H1 (cell line): ENCODE measurements at regions not wholly inside any gene's neighbourhood (a gene's known extent, or its start where the extent isn't known, plus 50 kb on each side); places are given as distances from the start of the nearest gene placed in this dataset.

Source experiments
- CTCF ChIA-PET: fragments of 300-600 bp; sonication (Branson Sonifier 250); formaldehyde crosslinking; loops from one replicate; lab custom pipeline; 2021; ENCODE audit not compliant: partially characterized antibody; lab: Charles Lee
- POLR2A ChIA-PET: fragments of 300-600 bp; sonication (Branson Sonifier 250); formaldehyde crosslinking; loops from one replicate; lab custom pipeline; 2021; ENCODE audit warnings: inconsistent platforms; ENCODE audit not compliant: partially characterized antibody; lab: Charles Lee
- DNase-seq, 2 experiments: peaks; one replicate each; pipeline versions ENCODE4 v3.0.0 to v3.0.0-alpha.2; 2010 to 2022; ENCODE audit warnings: low spot score in 2 of 2, low read depth in 1 of 2, mixed read lengths in 1 of 2
- FAIRE-seq: peaks from 2 replicates; lab custom pipeline; 2011; peaks lifted over from hg19 to GRCh38; lab: Jason Lieb, UNC
- H2AFZ ChIP-seq: 2 replicates; pipeline ENCODE4 v1.8.1; 2012; ENCODE audit warnings: low read length, inconsistent platforms
- H2AK5ac ChIP-seq: 2 replicates; pipeline ENCODE4 v1.6.1; 2013; ENCODE audit warnings: low read depth, low read length
- H2BK120ac ChIP-seq: replicated peaks from 2 replicates; pipeline ENCODE3; 2013; ENCODE audit warnings: low read depth, low read length, inconsistent platforms
- H2BK12ac ChIP-seq: 2 replicates; pipeline ENCODE4 v1.6.1; 2013; ENCODE audit warnings: low read depth, low read length
- H2BK15ac ChIP-seq: 2 replicates; pipeline ENCODE4 v1.6.1; 2013; ENCODE audit warnings: low read length
- H2BK20ac ChIP-seq: 2 replicates; pipeline ENCODE4 v1.6.1; 2013; ENCODE audit warnings: low read length
- H2BK5ac ChIP-seq: 2 replicates; pipeline ENCODE4 v1.6.1; 2013; ENCODE audit warnings: low read depth, low read length
- H3K14ac ChIP-seq: 2 replicates; pipeline ENCODE4 v1.6.1; 2013; ENCODE audit warnings: inconsistent platforms; ENCODE audit not compliant: insufficient read length
- H3K18ac ChIP-seq: 2 replicates; pipeline ENCODE4 v1.6.1; 2013; ENCODE audit warnings: low read length; ENCODE audit errors: extremely low read depth
- H3K23ac ChIP-seq: 2 replicates; pipeline ENCODE4 v1.6.1; 2013; ENCODE audit warnings: inconsistent platforms; ENCODE audit not compliant: insufficient read length
- H3K23me2 ChIP-seq: 2 replicates; pipeline ENCODE4 v1.6.1; 2013; ENCODE audit warnings: low read depth, low read length
- H3K27ac ChIP-seq: 2 replicates; pipeline ENCODE4 v1.6.1; 2011; ENCODE audit warnings: low read depth, low read length, inconsistent platforms
- H3K27me3 ChIP-seq, 4 experiments: replicated peaks in 1 of 4; 1 replicate in 1 of 4; 2 replicates in 3 of 4; pipeline versions ENCODE4 v1.6.1 to v1.8.1; 2011 to 2013; ENCODE audit warnings: low read length in 3 of 4, mild to moderate bottlenecking in 3 of 4, inconsistent platforms in 2 of 4, mixed read lengths in 2 of 4, moderate library complexity in 1 of 4; ENCODE audit not compliant: control insufficient read depth in 3 of 4, insufficient read depth in 3 of 4; ENCODE audit errors: extremely low read depth in 1 of 4
- H3K36me3 ChIP-seq, 4 experiments: 2 replicates each; pipeline versions ENCODE4 v1.6.1 to v1.8.1; 2011 to 2013; ENCODE audit warnings: mild to moderate bottlenecking in 4 of 4, low read length in 3 of 4, moderate library complexity in 2 of 4, control low read depth in 1 of 4, inconsistent platforms in 1 of 4; ENCODE audit not compliant: insufficient read depth in 4 of 4, control insufficient read depth in 2 of 4
- H3K4ac ChIP-seq: replicated peaks from 2 replicates; pipeline ENCODE3; 2013; ENCODE audit warnings: low read length, low read depth, mixed read lengths, inconsistent platforms; ENCODE audit not compliant: insufficient read length
- H3K4me1 ChIP-seq, 4 experiments: replicated peaks in 1 of 4; 1 replicate in 1 of 4; 2 replicates in 3 of 4; pipeline versions ENCODE4 v1.6.1 to v1.8.1; 2011 to 2013; ENCODE audit warnings: low read length in 3 of 4, inconsistent platforms in 2 of 4, mixed read lengths in 1 of 4; ENCODE audit not compliant: insufficient read depth in 4 of 4, control insufficient read depth in 3 of 4
- H3K4me2 ChIP-seq, 2 experiments: 2 replicates each; pipeline versions ENCODE4 v1.6.1 to v1.8.1; 2011 to 2013; ENCODE audit warnings: low read depth in 2 of 2, low read length in 2 of 2, control low read depth in 1 of 2, inconsistent platforms in 1 of 2, mild to moderate bottlenecking in 1 of 2; ENCODE audit not compliant: insufficient read depth in 1 of 2
- H3K4me3 ChIP-seq, 4 experiments: fragments of 200-600, 300-600 bp in 1 of 4; sonication (generic), shearing (Covaris generic), sonication (Bioruptor Twin) in 1 of 4; 2 replicates each; pipeline versions ENCODE4 v1.5.1 to v1.8.1; 2011 to 2016; ENCODE audit warnings: low read length in 4 of 4, low read depth in 3 of 4, control low read depth in 2 of 4, inconsistent platforms in 2 of 4, mild to moderate bottlenecking in 2 of 4, mixed read lengths in 1 of 4, moderate library complexity in 1 of 4; ENCODE audit not compliant: insufficient read depth in 2 of 4; ENCODE audit errors: extremely low read depth in 1 of 4
- H3K56ac ChIP-seq: replicated peaks from 2 replicates; pipeline ENCODE3; 2013; ENCODE audit warnings: low read depth, mild to moderate bottlenecking, mixed read lengths, low read length, inconsistent platforms; ENCODE audit not compliant: insufficient read length
- H3K79me1 ChIP-seq: 2 replicates; pipeline ENCODE4 v1.6.1; 2013; ENCODE audit warnings: low read depth, low read length, control low read depth
- H3K79me2 ChIP-seq, 2 experiments: 2 replicates each; pipeline versions ENCODE4 v1.6.1 to v1.8.1; 2012 to 2013; ENCODE audit warnings: low read length in 2 of 2, mild to moderate bottlenecking in 2 of 2, inconsistent platforms in 1 of 2; ENCODE audit not compliant: insufficient read depth in 2 of 2, control insufficient read depth in 1 of 2
- H3K9ac ChIP-seq, 4 experiments: replicated peaks in 1 of 4; 1 replicate in 1 of 4; 2 replicates in 3 of 4; pipeline versions ENCODE4 v1.6.1 to v1.8.1; 2011 to 2013; ENCODE audit warnings: low read depth in 3 of 4, low read length in 3 of 4, control low read depth in 2 of 4, mild to moderate bottlenecking in 2 of 4, moderate library complexity in 2 of 4, inconsistent platforms in 1 of 4; ENCODE audit errors: extremely low read depth in 1 of 4
- H3K9me3 ChIP-seq, 2 experiments: 2 replicates each; pipeline versions ENCODE4 v1.6.1 to v1.8.1; 2012 to 2013; ENCODE audit warnings: mild to moderate bottlenecking in 2 of 2, moderate library complexity in 2 of 2, control low read depth in 1 of 2, inconsistent platforms in 1 of 2, low read depth in 1 of 2, low read length in 1 of 2, mixed read lengths in 1 of 2; ENCODE audit not compliant: insufficient read depth in 2 of 2
- H4K20me1 ChIP-seq, 2 experiments: replicated peaks in 1 of 2; 2 replicates each; pipeline versions ENCODE3 to v1.8.1; 2011 to 2013; ENCODE audit warnings: inconsistent platforms in 2 of 2, low read length in 2 of 2, mild to moderate bottlenecking in 1 of 2; ENCODE audit not compliant: insufficient read depth in 2 of 2, control insufficient read depth in 1 of 2
- H4K5ac ChIP-seq: 2 replicates; pipeline ENCODE4 v1.6.1; 2013; ENCODE audit warnings: low read length, low read depth, mixed read lengths, inconsistent platforms; ENCODE audit not compliant: insufficient read length
- H4K8ac ChIP-seq: 2 replicates; pipeline ENCODE4 v1.8.0; 2013; ENCODE audit warnings: mild to moderate bottlenecking, moderate library complexity, low read length, inconsistent platforms; ENCODE audit not compliant: insufficient read depth; ENCODE audit errors: extremely low read depth
- H4K91ac ChIP-seq: replicated peaks from 2 replicates; pipeline ENCODE3; 2013; ENCODE audit warnings: low read length, mixed read lengths, inconsistent platforms; ENCODE audit not compliant: insufficient read length
- CBX5 ChIP-seq: fragments of 300-800, 300-1000 bp; sonication (generic); IDR thresholded peaks from 2 replicates; pipeline ENCODE4 v1.7.1; 2016; ENCODE audit warnings: antibody characterized with exemption, low read length, low read depth
- CTCF ChIP-seq, 3 experiments: IDR thresholded peaks; 1 replicate in 2 of 3; 2 replicates in 1 of 3; pipeline versions ENCODE4 v1.5.1 to v1.6.1; 2011; ENCODE audit warnings: low read length in 3 of 3, mild to moderate bottlenecking in 3 of 3, inconsistent platforms in 2 of 3, low read depth in 1 of 3, moderate library complexity in 1 of 3; ENCODE audit not compliant: insufficient read depth in 1 of 3; ENCODE audit errors: control extremely low read depth in 1 of 3
- HDAC2 ChIP-seq, 2 experiments: fragments of 300-600 bp in 1 of 2; sonication (generic) in 1 of 2; IDR thresholded peaks; 2 replicates each; pipeline ENCODE4 v1.6.1; 2011 to 2012; ENCODE audit warnings: low read depth in 2 of 2, low read length in 2 of 2, mild to moderate bottlenecking in 2 of 2, moderate library complexity in 2 of 2, borderline replicate concordance in 1 of 2, inconsistent platforms in 1 of 2
- HDAC6 ChIP-seq: IDR thresholded peaks from one replicate; pipeline ENCODE4 v1.7.1; 2012; ENCODE audit warnings: low read depth, mild to moderate bottlenecking, inconsistent platforms, low read length, moderate library complexity
- KDM1A ChIP-seq: fragments of 200-600, 300-600 bp; sonication (generic); IDR thresholded peaks from 2 replicates; pipeline ENCODE4 v1.7.1; 2016; ENCODE audit warnings: mild to moderate bottlenecking, low read length, borderline replicate concordance
- KDM5A ChIP-seq: fragments of 200-600 bp; IDR thresholded peaks from 2 replicates; pipeline ENCODE4 v1.7.1; 2012; ENCODE audit warnings: mild to moderate bottlenecking, low read length, inconsistent platforms, mixed read lengths
- NANOG ChIP-seq: IDR thresholded peaks from 2 replicates; pipeline ENCODE4 v1.6.1; 2011; ENCODE audit warnings: low read length, low read depth, mild to moderate bottlenecking, inconsistent platforms; ENCODE audit not compliant: insufficient read depth, poor library complexity, severe bottlenecking
- NRF1 ChIP-seq: IDR thresholded peaks from 2 replicates; pipeline ENCODE4 v1.6.1; 2011; ENCODE audit warnings: mild to moderate bottlenecking, low read depth, low read length, improper control_type of control experiment
- USF2 ChIP-seq: IDR thresholded peaks from 2 replicates; pipeline ENCODE4 v1.6.1; 2011; ENCODE audit warnings: low read length, improper control_type of control experiment
- WGBS, 2 experiments: shearing (Covaris generic) in 1 of 2; methylation state at CpG; one replicate each; pipeline versions ENCODE4 v1.1.6 to v1.1.7; 2013 to 2015; ENCODE audit warnings: low lambda C conversion rate in 2 of 2, mixed read lengths in 2 of 2, inconsistent platforms in 1 of 2, low coverage in 1 of 2, missing lambda C conversion rate in 1 of 2; ENCODE audit not compliant: insufficient replicate concordance in 2 of 2, insufficient coverage in 1 of 2, insufficient read length in 1 of 2; ENCODE audit errors: extremely low coverage in 1 of 2, missing lambda C conversion rate in 1 of 2; 5-methylcytosine and 5-hydroxymethylcytosine counted together

- Histone ChIP-seq H3K79me1 (no peaks in the 10 kb centered on the region), H4K8ac (no peak overlapping the region), H2BK5ac (no peak overlapping the region), H3K56ac (no peak overlapping the region), H3K23me2 (no peaks in the 10 kb centered on the region), H4K20me1 (no peaks in the 10 kb centered on the region), H3K4me3 (no peak overlapping the region), H2BK12ac (no peak overlapping the region), H3K9ac (no peak overlapping the region), H3K18ac (no peak overlapping the region), H3K14ac (no peak overlapping the region), H2AK5ac (no peak overlapping the region), H3K4me2 (no peak overlapping the region), H2AFZ (no peak overlapping the region), H3K79me2 (no peaks in the 10 kb centered on the region), H3K23ac (no peak overlapping the region), H4K5ac (no peak overlapping the region), H3K4ac (no peak overlapping the region), H2BK20ac (no peak overlapping the region), H2BK15ac (no peak overlapping the region), H4K91ac (no peak overlapping the region), H3K27me3 (no peaks in the 10 kb centered on the region), H3K9me3 (no peaks in the 10 kb centered on the region), H3K27ac (no peak overlapping the region), H3K4me1 (peaks cover 0 to 11% (median 5%) of the 10 kb centered on the region in 4 experiments; a peak in 3 of 7 replicates), H3K36me3 (no peaks in the 10 kb centered on the region), H2BK120ac (no peak overlapping the region)
- WGBS, 2 experiments = 92% methylated on average over 3 of the region's 3 CpGs; no CpG with 5 or more reads in 1 of the 2 experiments
- CTCF ChIA-PET = interaction anchor here (0.7 to 1.5 kb wide), 3 partner anchors 11 to 89 kb away, joined by 3 to 6 read pairs (median 4); no protein-coding TSS in a partner anchor
- FAIRE-seq (no peak), DNase-seq (no peak)
- POLR2A ChIA-PET = no interaction called here
- no peak for TF ChIP-seq CBX5
- no peak for TF ChIP-seq HDAC2 (IDR thresholded peaks at IDR 0.05; ENCODE audit: borderline replicate concordance in 1 of 2, low read depth in 2 of 2, low read length in 2 of 2)
- no peak for TF ChIP-seq NANOG
- TF ChIP-seq USF2 = no peak
- no peak for TF ChIP-seq KDM5A
- TF ChIP-seq NRF1 = no peak
- TF ChIP-seq HDAC6 = no peak
- TF ChIP-seq CTCF (IDR thresholded peaks at IDR 0.05; ENCODE audit: control extremely low read depth in 1 of 3, insufficient read depth in 1 of 3, low read depth in 1 of 3, low read length in 3 of 3) = no peak
- TF ChIP-seq KDM1A = no peak
These were observed 317.7 kb upstream of the ONECUT1 start for GRCh38 chr15:53107855-53108254.
